Astrocyte (in vitro differentiated cells and primary cell): ENCODE measurements at regions not wholly inside any gene's neighbourhood (a gene's known extent, or its start where the extent isn't known, plus 50 kb on each side); places are given as distances from the start of the nearest gene placed in this dataset. TPM values are rescaled to one million over a fixed set of nuclear protein-coding genes. Genes with fewer than 3 reads are reported as not detected.

Experiments used
- DNase-seq: peaks from one replicate; pipeline ENCODE4 v3.0.0-alpha.2; 2010; ENCODE audit warnings: low read depth
- FAIRE-seq: peaks from 2 replicates; lab custom pipeline; 2011; peaks lifted over from hg19 to GRCh38; lab: Jason Lieb, UNC
- H2AFZ ChIP-seq: 2 replicates; pipeline ENCODE4 v1.6.0; 2012; ENCODE audit warnings: low read depth, low read length, inconsistent platforms
- H3K27ac ChIP-seq: 2 replicates; pipeline ENCODE4 v1.5.1; 2011; ENCODE audit warnings: low read depth, low read length, inconsistent platforms
- H3K27me3 ChIP-seq: 2 replicates; pipeline ENCODE4 v1.6.0; 2011; ENCODE audit warnings: low read length, inconsistent platforms; ENCODE audit not compliant: insufficient read depth
- H3K36me3 ChIP-seq: 2 replicates; pipeline ENCODE4 v1.5.1; 2011; ENCODE audit warnings: low read length, inconsistent platforms; ENCODE audit not compliant: insufficient read depth
- H3K4me1 ChIP-seq: 2 replicates; pipeline ENCODE4 v1.5.1; 2011; ENCODE audit warnings: low read length, inconsistent platforms; ENCODE audit not compliant: insufficient read depth
- H3K4me2 ChIP-seq: 2 replicates; pipeline ENCODE4 v1.6.0; 2012; ENCODE audit warnings: low read length, inconsistent platforms
- H3K4me3 ChIP-seq: 2 replicates; pipeline ENCODE4 v1.5.1; 2011; ENCODE audit warnings: low read depth, mild to moderate bottlenecking, low read length, inconsistent platforms; ENCODE audit not compliant: insufficient read depth
- H3K79me2 ChIP-seq: 2 replicates; pipeline ENCODE4 v1.6.0; 2012; ENCODE audit warnings: mild to moderate bottlenecking, low read length, inconsistent platforms; ENCODE audit not compliant: insufficient read depth
- H3K9ac ChIP-seq: 2 replicates; pipeline ENCODE4 v1.6.0; 2012; ENCODE audit warnings: mild to moderate bottlenecking, low read length, inconsistent platforms
- H3K9me3 ChIP-seq: 2 replicates; pipeline ENCODE4 v1.5.1; 2012; ENCODE audit warnings: low read depth, mild to moderate bottlenecking, low read length, inconsistent platforms; ENCODE audit not compliant: insufficient read depth
- H4K20me1 ChIP-seq: 2 replicates; pipeline ENCODE4 v1.6.0; 2012; ENCODE audit warnings: low read length, inconsistent platforms; ENCODE audit not compliant: insufficient read depth
- H3K27ac Mint-ChIP-seq: one replicate; pipeline ENCODE4 v1.8.0; 2021; ENCODE audit warnings: mild to moderate bottlenecking, mixed read lengths; ENCODE audit not compliant: unreplicated experiment
- H3K27me3 Mint-ChIP-seq: one replicate; pipeline ENCODE4 v1.8.0; 2021; ENCODE audit warnings: low read depth, mixed read lengths; ENCODE audit not compliant: unreplicated experiment
- H3K36me3 Mint-ChIP-seq: one replicate; pipeline ENCODE4 v1.8.0; 2021; ENCODE audit warnings: low read depth, mixed read lengths; ENCODE audit not compliant: unreplicated experiment
- H3K4me1 Mint-ChIP-seq: one replicate; pipeline ENCODE4 v1.8.0; 2021; ENCODE audit warnings: low read depth, mixed read lengths; ENCODE audit not compliant: unreplicated experiment
- H3K4me3 Mint-ChIP-seq: one replicate; pipeline ENCODE4 v1.8.0; 2021; ENCODE audit warnings: mild to moderate bottlenecking, moderate library complexity, mixed read lengths; ENCODE audit not compliant: unreplicated experiment
- H3K9me3 Mint-ChIP-seq: one replicate; pipeline ENCODE4 v1.8.0; 2021; ENCODE audit warnings: mild to moderate bottlenecking, mixed read lengths; ENCODE audit not compliant: unreplicated experiment
- CTCF ChIP-seq: IDR thresholded peaks from 2 replicates; pipeline ENCODE4 v1.5.1; 2011; ENCODE audit warnings: low read depth, mild to moderate bottlenecking, inconsistent platforms, low read length, moderate library complexity; ENCODE audit not compliant: insufficient read depth
- EZH2 ChIP-seq: IDR thresholded peaks from 2 replicates; pipeline ENCODE4 v1.6.1; 2012; ENCODE audit warnings: mild to moderate bottlenecking, low read length, inconsistent platforms; ENCODE audit not compliant: insufficient read depth
- microRNA-seq: library from miRNA; unstranded; fragments of <30 nt; microRNA quantifications from one replicate; pipeline ENCODE4 v1.2.0, GENCODE V29; 2020

- DNase-seq (no peak), FAIRE-seq (no peak)
- Mint-ChIP-seq H3K4me1 (no peaks in the 10 kb centered on the region), H3K9me3 (peaks cover 2% of the 10 kb centered on the region), H3K27ac (no peak overlapping the region), H3K36me3 (no peaks in the 10 kb centered on the region), H3K4me3 (no peak overlapping the region), H3K27me3 (no peaks in the 10 kb centered on the region)
- no peaks in the 10 kb centered on the region for H3K36me3 ChIP-seq
- H4K20me1 ChIP-seq: no peaks in the 10 kb centered on the region
- H3K79me2 ChIP-seq: no peaks in the 10 kb centered on the region
- H3K27ac ChIP-seq: no peak overlapping the region
- no peak overlapping the region for H3K9ac ChIP-seq
- no peaks in the 10 kb centered on the region for H3K9me3 ChIP-seq
- H3K4me2 ChIP-seq: no peak overlapping the region
- H3K4me1 ChIP-seq: no peaks in the 10 kb centered on the region
- TF ChIP-seq EZH2 (no peak), CTCF (no peak)
- no peak overlapping the region for H3K4me3 ChIP-seq
- H3K27me3 ChIP-seq: no peaks in the 10 kb centered on the region
- no peak overlapping the region for H2AFZ ChIP-seq
Measured at GRCh38 chr10:20354166-20354565, 537.9 kb downstream of the PLXDC2 start.

- H3K27ac Mint-ChIP-seq: no peak overlapping the region
- no peak overlapping the region for H3K9ac ChIP-seq
- DNase-seq (no peak), FAIRE-seq (no peak)
- no peaks in the 10 kb centered on the region for H4K20me1 ChIP-seq
- no peaks in the 10 kb centered on the region for H3K9me3 ChIP-seq
- H2AFZ ChIP-seq: no peak overlapping the region
- TF ChIP-seq CTCF (no peak), EZH2 (no peak)
- no peaks in the 10 kb centered on the region for H3K27me3 ChIP-seq
- peaks cover 2% of the 10 kb centered on the region for H3K27me3 Mint-ChIP-seq
- peaks cover 2% of the 10 kb centered on the region for H3K9me3 Mint-ChIP-seq
- no peaks in the 10 kb centered on the region for H3K4me1 Mint-ChIP-seq
- no peaks in the 10 kb centered on the region for H3K4me1 ChIP-seq
- no peaks in the 10 kb centered on the region for H3K79me2 ChIP-seq
- no peak overlapping the region for H3K4me3 ChIP-seq
- H3K36me3 Mint-ChIP-seq: no peaks in the 10 kb centered on the region
- H3K4me3 Mint-ChIP-seq: no peak overlapping the region
- no peak overlapping the region for H3K4me2 ChIP-seq
- H3K27ac ChIP-seq: no peak overlapping the region
- no peaks in the 10 kb centered on the region for H3K36me3 ChIP-seq
Measured at GRCh38 chr10:20350509-20350908, 534.3 kb downstream of the PLXDC2 start.

- FAIRE-seq (no peak), DNase-seq (no peak)
- no peak overlapping the region for H3K27ac ChIP-seq
- no peaks in the 10 kb centered on the region for H4K20me1 ChIP-seq
- H3K27ac Mint-ChIP-seq: no peak overlapping the region
- H3K79me2 ChIP-seq: no peaks in the 10 kb centered on the region
- H3K4me2 ChIP-seq: no peak overlapping the region
- H3K36me3 ChIP-seq: no peaks in the 10 kb centered on the region
- peaks cover 4% of the 10 kb centered on the region for H3K9me3 ChIP-seq
- peaks cover 3% of the 10 kb centered on the region for H3K27me3 Mint-ChIP-seq
- no peaks in the 10 kb centered on the region for H3K4me1 Mint-ChIP-seq
- H2AFZ ChIP-seq: no peak overlapping the region
- no peak for TF ChIP-seq CTCF
- TF ChIP-seq EZH2: no peak
- H3K27me3 ChIP-seq: no peaks in the 10 kb centered on the region
- no peak overlapping the region for H3K9ac ChIP-seq
- peaks cover 17% of the 10 kb centered on the region for H3K9me3 Mint-ChIP-seq
- H3K36me3 Mint-ChIP-seq: no peaks in the 10 kb centered on the region
- H3K4me3 ChIP-seq: no peak overlapping the region
- H3K4me1 ChIP-seq: no peaks in the 10 kb centered on the region
- H3K4me3 Mint-ChIP-seq: no peak overlapping the region
Measured at GRCh38 chr10:20343036-20343435, 526.8 kb downstream of the PLXDC2 start.

Small RNA genes lying in the stretch of these regions (microRNA-seq; reads per million reads assigned to microRNA genes)
- not detected for gene MIR4675
